NCI-H1694 (cell line): ENCODE measurements at regions not wholly inside any gene's neighbourhood (a gene's known extent, or its start where the extent isn't known, plus 50 kb on each side); places are given as distances from the start of the nearest gene placed in this dataset.
"Not testable (repeated sequence)": the region's sequence is repeated elsewhere in the genome, so short reads cannot be mapped to it uniquely, and the experiment has no call there.

Experiments used
- DNase-seq: peaks from one replicate; lab custom pipeline; 2025; lab: John Stamatoyannopoulos, UW

DNA sequence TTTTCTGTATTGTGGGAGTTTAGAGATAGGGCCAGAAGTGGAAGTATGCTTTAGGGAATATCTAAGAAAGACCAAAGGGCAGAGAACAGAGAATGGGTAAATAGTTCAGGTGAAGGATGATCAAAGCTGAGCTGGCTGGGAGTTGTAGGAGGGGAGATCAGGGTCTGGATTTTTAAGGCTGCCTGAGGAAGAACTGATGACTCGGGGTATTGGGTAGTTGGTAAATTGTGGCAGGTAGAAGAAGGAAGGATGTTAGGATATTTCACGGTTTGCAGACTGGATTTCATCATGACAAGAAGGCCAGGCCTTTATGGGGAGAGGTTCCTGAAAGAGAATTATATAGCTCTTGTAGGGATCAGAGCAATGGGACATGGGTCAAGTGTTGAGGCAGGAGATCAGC is 492.9 kb downstream of the UTRN start:
- no peak for DNase-seq

DNA sequence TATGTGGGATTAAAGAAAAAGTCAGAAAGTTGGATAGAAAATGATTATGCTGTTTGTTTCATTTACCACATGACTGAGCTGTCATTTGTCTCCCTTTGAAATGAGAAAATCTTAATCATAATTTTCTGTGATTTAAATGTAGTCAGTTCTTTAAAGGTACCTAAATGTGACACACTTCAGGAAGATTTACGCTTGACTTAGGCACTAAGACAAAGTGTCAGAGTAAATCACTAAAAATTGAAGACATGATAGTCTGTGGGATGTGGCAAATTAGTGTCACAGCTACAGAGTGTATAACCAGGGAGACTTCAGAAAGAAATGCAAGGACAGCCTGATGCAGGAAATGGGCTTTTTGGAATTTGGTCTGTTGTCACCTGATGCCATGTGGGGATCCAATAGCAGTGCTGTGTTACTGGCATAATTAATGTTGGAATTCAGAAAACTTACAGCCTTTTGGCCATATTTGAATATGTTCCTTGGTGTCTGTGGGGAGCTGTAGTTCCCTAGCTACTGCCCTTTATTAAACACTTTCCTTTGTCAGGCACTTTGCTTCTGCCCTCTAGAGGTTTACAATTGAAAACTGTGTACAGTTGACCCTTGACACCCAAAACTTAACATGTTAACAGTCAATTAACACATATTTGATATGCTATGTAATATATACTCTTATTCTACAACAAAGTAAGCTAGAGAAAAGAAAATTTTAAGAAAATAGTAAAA is 493.8 kb downstream of the UTRN start:
- no peak for DNase-seq

DNA sequence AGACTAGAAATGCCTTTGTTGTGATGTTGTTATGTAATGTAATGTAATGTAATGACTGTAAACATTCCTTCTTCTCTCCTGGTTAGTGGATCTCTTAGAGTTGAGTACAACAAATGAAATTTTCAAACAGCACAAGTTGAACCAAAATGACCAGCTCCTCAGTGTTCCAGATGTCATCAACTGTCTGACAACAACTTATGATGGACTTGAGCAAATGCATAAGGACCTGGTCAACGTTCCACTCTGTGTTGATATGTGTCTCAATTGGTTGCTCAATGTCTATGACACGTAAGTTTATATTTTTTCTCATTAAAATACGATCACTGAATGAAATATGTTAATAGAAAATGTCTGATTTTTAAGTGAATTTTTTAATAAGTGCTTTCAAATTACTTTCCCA is 496.7 kb downstream of the UTRN start:
- DNase-seq, result no peak

DNA sequence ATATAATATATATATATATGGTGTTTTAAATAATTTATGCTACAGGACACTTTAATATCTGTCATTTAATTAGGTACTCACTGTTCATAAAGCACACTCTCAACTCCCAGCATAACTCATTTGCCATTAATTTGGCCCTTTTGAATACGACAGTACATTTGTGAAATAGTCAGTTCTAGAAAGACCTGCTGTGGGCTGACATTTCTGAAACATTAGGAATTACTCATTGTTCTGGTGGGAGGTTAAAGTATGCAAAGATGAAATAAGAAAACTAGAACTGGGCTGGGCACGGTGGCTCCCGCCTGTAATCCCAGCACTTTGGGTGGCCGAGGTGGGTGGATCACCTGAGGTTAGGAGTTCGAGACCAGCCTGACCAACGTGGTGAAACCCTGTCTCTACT is 497.5 kb downstream of the UTRN start:
- DNase-seq, result no peak

DNA sequence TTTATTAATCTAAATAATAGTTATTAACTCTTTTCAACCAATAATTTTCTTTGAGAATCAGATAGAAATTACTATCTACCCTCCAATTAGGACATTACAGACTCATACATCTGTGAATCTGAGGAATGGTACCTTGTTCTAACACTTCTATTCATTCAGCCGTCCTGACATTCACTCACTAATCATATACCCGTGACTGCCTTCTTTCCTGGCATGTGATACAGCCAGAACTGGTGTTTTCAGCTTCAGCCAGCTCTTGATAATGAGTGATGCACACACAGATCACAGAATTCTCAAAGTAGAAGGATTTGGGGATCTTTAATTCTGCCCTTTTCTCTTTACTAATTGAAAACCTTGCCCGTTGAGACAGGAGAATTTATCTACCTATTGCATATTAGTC is 499.9 kb downstream of the UTRN start:
- no peak for DNase-seq

DNA sequence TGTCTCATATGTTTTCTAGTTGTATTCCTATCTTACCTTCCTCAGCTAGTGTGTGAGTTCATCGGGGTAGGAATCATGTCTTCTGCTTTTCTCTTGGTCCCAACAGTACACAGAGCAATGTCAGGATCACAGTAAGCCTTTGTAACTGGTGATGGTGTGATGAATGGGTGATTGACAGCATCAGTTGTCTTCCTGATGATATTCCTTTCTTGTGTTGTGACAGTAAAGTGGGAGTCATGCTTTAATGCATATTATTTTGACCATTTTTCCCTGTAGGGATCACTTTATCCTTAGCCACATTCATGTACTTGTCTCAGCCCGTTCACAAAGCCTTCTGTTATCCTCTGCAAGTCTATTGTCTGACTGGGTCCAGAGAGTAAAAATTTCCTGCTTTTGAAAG is 501.7 kb downstream of the UTRN start:
- DNase-seq, result no peak

DNA sequence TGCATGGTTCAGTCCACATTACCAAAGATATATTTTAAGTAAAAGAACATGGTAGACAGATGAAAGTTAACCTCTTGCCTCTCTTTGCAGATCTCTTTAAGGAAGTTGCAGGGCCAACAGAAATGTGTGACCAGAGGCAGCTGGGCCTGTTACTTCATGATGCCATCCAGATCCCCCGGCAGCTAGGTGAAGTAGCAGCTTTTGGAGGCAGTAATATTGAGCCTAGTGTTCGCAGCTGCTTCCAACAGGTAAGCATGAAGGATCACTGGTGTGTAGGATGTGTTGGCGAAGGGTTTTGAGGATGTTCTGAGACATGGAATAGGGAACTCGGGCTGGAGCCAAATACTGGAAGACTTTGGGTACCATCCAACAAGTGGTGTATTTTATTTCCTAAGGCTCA is 508.6 kb downstream of the UTRN start:
- no peak for DNase-seq

DNA sequence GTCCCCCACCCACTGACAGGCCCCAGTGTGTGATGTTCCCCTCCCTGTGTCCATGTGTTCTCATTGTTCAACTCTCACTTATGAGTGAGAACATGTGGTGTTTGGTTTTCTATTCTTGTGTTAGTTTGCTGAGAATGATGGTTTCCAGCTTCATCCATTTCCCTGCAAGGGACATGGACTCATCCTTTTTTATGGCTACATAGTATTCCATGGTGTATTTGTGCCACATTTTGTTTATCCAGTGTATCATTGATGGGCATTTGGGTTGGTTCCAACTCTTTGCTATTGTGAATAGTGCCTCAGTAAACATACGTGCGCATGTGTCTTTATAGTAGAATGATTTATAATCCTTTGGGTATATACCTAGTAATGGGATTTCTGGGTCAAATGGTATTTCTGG is 509.9 kb downstream of the UTRN start:
- DNase-seq, result not testable (repeated sequence)

DNA sequence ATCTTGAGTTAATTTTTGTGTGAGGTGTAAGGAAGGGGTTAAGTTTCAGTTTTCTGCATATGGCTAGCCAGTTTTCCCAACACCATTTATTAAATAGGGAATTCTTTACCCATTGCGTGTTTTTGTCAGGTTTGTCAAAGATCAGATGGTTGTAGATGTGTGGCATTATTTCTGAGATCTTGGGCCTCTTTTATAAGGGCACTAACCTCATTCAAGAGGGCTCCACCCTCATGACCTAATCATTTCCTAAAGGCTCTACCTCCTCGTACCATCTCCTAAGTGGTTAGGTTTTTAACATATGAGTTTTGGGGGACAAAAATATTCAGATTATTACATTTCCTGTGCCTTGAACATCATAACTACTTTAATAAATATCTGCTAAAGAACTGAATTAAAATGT is 510.9 kb downstream of the UTRN start:
- DNase-seq, result no peak

DNA sequence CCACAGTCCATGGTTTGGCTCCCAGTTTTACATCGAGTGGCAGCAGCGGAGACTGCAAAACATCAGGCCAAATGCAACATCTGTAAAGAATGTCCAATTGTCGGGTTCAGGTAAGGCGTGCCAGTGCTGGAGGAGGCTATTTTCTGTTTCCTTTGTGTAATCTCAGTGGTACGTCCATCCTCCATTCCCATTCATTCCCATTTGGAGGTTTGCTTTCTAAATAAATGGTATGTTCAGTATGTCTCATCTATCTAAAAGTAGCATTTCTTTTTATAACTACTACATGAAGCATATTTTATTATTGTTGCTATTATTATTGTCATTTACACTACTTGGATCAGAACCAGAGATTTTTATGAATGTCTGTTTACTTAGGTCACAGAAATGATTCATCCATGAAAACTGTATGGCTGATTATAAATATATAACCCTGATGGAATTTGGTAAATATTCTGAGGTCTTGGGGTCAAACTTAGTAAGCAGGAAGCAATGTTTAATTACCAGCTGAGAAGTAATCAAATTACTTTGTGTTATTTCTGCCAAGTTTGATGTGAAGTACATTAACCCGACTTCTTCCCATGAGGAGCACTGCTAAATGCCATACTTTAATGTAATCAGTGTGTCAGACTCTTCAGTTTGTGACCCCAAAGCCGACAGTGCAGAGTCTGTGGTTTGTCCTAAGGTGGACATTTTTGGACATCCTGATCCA is 512.9 kb downstream of the UTRN start:
- DNase-seq, result no peak

DNA sequence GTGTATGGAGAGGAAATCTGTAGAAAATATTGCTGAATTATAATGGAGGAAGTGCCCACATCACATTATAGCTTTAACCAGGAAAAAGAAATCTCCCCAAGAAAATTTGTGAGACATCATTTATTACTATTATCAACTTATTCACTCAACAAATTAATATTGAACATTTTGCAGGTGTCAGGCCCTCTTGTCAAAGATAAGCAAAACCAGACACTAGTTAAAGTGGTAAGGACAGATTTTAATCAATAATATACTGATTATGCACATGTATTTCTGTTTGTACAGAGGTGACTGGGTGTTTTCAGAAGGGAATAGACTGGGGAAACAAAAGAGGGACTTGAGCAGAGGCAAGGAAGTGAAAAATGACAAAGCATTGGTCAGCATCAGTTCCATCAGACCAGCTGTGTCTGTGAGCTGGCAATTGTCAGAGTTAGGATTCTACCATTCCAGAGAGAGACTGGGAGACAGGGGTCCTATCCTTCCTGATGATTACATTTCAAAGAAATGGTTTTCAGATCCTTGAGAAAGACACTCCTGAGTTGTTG is 519.2 kb downstream of the UTRN start:
- no peak for DNase-seq

DNA sequence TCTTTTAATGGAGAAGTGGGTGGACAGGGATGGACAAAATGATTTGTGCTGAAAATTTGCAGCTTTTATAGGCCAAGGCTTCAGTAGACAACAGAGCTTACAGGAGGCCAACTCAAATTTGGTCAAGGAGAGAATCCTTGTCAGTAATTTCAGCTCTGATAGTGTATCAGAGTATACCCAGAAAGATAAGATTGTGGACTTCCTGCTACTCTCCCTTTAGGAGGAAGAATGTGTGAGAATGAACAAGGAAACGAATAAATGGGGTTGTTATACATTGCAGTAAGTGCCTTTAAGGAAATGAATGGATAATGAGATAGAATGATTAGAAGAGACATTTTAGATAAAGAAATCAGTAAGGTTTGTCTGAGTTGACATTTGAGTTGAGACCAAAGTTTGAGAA is 519.9 kb downstream of the UTRN start:
- no peak for DNase-seq

DNA sequence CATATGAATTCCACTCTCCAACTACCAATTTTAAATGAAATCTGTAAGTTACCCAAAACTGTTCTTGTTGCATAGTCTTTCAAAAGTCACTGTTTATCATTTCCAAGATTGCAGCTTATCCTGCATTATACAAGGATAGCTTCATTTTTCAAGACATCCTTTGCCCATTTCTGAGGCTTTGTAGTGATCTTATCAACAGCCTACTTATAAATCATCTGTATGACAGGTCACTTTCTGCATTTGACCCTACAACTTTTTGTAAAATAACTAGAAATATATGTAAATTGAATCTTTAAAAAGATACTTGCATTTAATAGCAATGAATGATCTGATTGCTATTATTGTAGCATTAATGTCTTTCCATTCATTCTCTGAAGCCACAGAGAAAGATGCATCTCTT is 521.1 kb downstream of the UTRN start:
- no peak for DNase-seq

DNA sequence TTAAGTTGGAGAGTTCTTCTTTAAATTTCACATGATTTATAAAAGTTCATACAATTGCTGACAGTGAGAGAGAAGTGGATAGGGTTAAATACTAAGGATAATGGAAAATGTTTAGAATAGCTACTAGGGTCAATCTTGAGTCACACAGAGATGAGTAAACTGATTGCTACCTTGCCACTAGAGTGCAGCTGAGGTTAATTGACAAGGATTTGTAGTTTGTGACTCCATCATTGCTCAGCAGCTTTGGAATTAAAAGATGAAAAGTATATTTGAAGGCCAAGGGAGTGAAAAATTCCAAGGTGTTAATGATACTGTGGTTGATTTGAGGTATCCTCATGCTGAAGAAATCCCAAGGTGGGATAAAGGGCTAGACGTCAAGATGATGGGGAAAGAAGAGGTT is 524.0 kb downstream of the UTRN start:
- DNase-seq, result no peak

DNA sequence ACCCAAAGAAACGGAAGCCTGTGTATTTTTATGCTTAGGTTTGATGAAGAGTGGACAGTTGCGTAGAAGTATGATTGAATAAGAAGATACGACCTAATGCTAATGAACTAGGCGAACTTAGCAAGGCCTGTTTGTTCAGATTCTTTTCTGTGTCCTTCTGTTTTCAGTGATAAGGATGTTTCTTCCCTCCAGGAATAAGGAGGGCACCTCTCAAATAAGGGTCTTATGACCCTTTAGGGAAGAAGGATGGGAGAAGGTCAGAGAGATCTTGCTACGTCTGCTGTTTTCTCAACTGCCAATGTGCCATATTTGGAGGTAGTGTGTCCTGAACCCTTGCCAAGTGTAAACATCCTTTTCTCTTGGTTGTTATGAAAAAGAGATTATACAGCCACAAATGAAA is 524.8 kb downstream of the UTRN start:
- DNase-seq, result no peak

DNA sequence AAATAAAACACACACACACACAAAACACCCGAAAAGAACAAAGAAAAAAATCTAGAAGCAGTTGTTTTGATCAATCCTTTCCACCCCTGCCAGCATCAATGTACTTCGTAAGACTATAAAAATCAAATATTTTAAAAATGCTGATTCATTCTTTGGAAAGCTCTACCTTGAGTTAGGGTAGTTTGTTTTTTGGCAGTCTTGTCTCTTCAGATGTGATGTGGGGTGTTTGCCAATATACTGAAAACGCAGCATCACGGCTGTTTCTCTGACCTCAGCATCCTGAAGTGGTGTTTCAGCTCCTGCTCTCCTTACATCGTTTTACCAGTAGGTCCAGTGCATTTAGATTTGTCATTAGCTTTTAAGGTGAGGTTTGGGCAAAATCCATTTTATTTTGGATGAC is 526.0 kb downstream of the UTRN start:
- DNase-seq, result no peak

DNA sequence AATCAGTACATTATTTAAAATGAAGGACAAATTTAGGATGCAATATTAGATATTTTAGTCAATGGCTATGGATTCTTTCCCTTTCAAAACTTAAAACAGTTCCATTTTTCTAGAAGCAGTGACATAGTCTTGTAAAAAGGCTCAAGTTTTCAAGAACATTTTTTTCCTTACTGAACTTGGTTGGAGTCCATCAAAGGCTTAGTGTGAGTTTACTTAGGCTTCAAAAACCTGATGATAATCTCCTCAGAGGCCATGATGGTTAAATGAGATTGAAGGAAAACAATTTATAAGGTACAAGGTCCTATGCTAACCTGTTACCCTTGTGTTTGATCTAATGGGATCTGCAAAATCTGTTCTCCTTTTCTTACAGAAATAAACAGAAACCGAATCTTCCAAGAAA is 531.8 kb downstream of the UTRN start:
- no peak for DNase-seq

DNA sequence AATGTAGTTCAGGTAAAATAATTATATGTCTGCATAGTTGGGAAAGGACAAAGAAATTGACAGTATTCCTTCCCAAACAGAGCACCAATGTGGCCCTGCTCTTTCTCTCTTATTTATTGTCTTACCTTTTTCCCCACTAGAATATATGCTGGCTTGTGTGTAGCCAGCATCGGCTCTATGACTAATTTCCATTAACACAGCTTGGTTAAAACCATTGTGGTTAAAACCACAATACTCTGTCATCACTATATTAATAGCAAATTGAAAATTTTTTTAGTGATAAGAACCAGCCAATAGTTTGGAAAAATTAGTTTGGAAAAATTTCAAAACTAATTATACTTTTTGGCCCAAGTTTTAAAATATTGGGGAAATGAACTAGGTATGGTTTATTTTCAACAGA is 535.1 kb downstream of the UTRN start:
- DNase-seq, result no peak

DNA sequence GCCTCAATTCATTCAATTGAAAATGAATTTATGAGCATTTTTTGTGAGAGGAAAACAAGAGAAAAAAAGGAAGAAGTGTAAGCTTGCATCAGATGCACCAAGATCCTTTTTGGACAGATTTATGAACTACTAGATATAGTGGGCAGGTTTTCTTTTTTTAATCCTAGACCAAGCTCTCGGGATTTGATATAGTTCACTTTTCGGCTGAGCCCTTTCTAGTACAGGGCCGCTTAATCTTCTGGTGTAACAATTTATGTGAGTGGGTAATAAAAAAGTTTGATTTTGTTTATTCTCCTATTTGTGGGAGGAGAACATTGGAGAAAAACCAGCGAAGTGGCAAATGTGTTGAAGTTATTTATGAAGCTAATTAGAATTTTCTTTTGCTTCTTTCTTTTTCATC is 538.0 kb downstream of the UTRN start:
- no peak for DNase-seq

DNA sequence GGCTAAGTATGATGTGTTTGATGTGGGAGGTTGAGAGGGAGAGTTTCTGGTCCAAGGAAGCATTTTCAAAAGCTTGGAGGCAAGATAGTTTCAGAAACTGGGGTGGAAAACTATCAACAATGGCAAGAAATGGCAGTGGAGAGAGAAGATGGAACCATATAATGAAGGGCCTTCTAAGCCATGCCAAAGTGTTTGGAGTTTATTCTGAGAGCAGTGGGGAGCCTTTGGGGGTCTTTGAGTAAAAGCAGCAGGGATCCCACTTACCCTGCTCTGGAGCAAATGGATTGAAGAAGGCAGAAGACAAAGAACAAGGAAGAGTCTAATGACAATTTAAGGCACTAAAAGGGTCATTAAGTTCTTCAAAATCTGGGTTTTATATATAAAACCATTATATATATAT is 538.9 kb downstream of the UTRN start:
- no peak for DNase-seq

DNA sequence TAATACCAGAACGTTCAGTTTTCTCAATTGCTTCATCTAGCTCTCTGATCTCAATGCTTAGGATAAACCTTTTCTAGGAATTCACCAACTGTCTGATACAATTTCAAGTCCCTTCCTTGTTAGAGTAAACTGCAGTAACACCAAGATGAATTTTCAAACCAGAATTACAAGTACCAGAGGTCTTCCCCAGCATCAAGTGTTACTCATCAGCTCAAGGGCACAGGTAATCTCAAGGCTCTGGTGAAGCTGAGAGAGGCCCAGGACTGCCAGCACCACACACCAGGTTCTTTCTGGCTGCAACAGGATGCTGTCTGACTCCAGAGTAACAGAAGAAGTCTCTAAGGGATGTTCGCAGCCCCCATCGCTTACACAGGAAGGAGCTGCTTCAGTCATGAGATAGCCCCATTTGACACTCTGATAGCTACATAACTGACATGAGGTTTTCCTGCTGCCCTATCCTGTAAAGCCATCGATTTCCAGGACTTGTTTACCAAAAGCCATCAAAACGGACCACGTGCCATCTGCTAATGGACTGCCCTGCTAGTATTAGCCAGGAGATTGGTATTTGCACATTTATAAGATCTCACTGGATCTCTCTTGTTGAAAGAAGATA is 549.4 kb downstream of the UTRN start:
- no peak for DNase-seq

DNA sequence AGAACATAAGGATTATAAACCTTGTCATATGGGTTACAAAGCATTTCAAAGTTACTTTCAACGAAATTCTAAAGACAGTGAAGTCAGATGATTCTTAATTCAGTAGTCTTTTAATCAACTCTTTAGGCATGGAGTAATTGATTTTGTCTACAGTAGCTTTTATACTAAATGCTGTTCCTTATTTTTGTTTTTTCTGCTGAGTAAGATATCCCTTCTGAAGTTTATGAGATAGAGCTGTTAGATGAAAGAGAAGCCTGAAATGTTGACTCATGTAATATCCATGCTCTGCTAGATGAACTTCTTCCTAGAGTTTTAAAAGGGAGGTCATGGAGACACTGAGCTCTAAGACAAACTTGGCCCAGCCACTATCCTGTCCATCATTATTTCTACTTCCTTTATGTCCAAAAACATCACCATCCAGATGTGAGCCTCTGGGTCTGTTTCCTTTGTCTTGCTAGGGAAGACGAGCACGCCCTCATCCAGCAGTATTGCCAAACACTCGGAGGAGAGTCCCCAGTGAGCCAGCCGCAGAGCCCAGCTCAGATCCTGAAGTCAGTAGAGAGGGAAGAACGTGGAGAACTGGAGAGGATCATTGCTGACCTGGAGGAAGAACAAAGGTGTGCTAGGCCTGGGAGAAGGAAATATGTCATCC is 550.3 kb downstream of the UTRN start:
- no peak for DNase-seq

DNA sequence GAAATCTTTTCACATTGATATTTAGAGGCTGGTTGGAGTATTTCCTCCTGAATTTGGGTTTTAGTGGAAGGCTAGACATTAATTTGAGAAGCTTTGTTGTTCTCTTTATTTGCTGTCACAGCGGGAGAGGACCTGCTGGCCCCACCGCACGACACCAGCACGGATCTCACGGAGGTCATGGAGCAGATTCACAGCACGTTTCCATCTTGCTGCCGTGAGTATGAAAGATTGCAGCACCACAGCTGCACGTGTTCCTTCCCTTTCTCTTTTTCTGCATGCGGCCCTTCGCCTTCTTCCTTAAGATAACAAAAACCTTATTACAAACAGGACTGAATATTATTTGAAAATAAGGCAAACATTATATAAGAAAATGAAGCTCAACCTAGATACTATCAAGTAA is 555.5 kb downstream of the UTRN start:
- DNase-seq, result no peak
